IMR-90 (cell line): ENCODE measurements at regions not wholly inside any gene's neighbourhood (a gene's known extent, or its start where the extent isn't known, plus 50 kb on each side); places are given as distances from the start of the nearest gene placed in this dataset.

Experiments used
- BHLHE40 ChIP-seq: fragments of 150-350 bp; IDR thresholded peaks from 2 replicates; pipeline ENCODE4 v1.6.1; 2016; ENCODE audit warnings: mild to moderate bottlenecking, low read depth, low read length
- CEBPB ChIP-seq: IDR thresholded peaks from 2 replicates; pipeline ENCODE4 v1.6.1; 2012; ENCODE audit warnings: low read depth, low read length, improper control_type of control experiment
- CTCF ChIP-seq: conservative IDR thresholded peaks from 2 replicates; pipeline ENCODE4 v1.5.1; 2012; ENCODE audit warnings: mild to moderate bottlenecking, low read depth, low read length, improper control_type of control experiment
- ELK1 ChIP-seq: fragments of 150-350 bp; IDR thresholded peaks from 2 replicates; pipeline ENCODE4 v1.6.1; 2016; ENCODE audit warnings: low read depth, mild to moderate bottlenecking, low read length, moderate library complexity, borderline replicate concordance
- FOS ChIP-seq: fragments of 150-350 bp; IDR thresholded peaks from 2 replicates; pipeline ENCODE4 v1.6.1; 2016; ENCODE audit warnings: low read depth, low read length
- MAZ ChIP-seq: IDR thresholded peaks from 2 replicates; pipeline ENCODE4 v1.6.1; 2012; ENCODE audit warnings: low read depth, mild to moderate bottlenecking, low read length, improper control_type of control experiment, moderate library complexity, borderline replicate concordance
- MXI1 ChIP-seq: IDR thresholded peaks from 2 replicates; pipeline ENCODE4 v1.6.1; 2012; ENCODE audit warnings: low read depth, mild to moderate bottlenecking, low read length, moderate library complexity, borderline replicate concordance
- POLR2A ChIP-seq: IDR thresholded peaks from 2 replicates; pipeline ENCODE4 v1.6.1; 2012; ENCODE audit warnings: mild to moderate bottlenecking, low read depth, low read length
- RAD21 ChIP-seq: IDR thresholded peaks from 2 replicates; pipeline ENCODE4 v1.6.1; 2012; ENCODE audit warnings: low read length, improper control_type of control experiment
- SMC3 ChIP-seq: fragments of 150-350 bp; IDR thresholded peaks from 2 replicates; pipeline ENCODE4 v1.6.1; 2016; ENCODE audit warnings: low read depth, mild to moderate bottlenecking, antibody characterized with exemption, low read length, moderate library complexity
- USF2 ChIP-seq: fragments of 150-350 bp; IDR thresholded peaks from 2 replicates; pipeline ENCODE4 v1.6.1; 2017; ENCODE audit warnings: mild to moderate bottlenecking, antibody characterized with exemption, low read length, low read depth

GRCh38 chr2:6249557-6249956, 557.4 kb downstream of the SOX11 start:
- TF ChIP-seq CTCF (no peak), POLR2A (no peak), CEBPB (no peak), MXI1 (no peak), SMC3 (no peak), BHLHE40 (no peak), RAD21 (no peak), ELK1 (no peak), FOS (no peak), USF2 (no peak), MAZ (no peak)
